Gastroesophageal sphincter (tissue), 3 donors: ENCODE measurements at regions not wholly inside any gene's neighbourhood (a gene's known extent, or its start where the extent isn't known, plus 50 kb on each side); places are given as distances from the start of the nearest gene placed in this dataset.

Source experiments
- CTCF ChIP-seq, 4 experiments: fragments of 200-600 bp in 2 of 4; fragments of 450-650 bp in 2 of 4; sonication (generic) in 1 of 4; IDR thresholded peaks; one replicate each; pipeline ENCODE4 v1.5.1; 2017 to 2019; ENCODE audit warnings: antibody characterized with exemption in 4 of 4, mild to moderate bottlenecking in 2 of 4, moderate library complexity in 2 of 4
- POLR2AphosphoS5 ChIP-seq: sonication (generic); formaldehyde crosslinking; IDR thresholded peaks from one replicate; pipeline ENCODE4 v1.6.1; 2017; ENCODE audit warnings: antibody characterized with exemption

DNA sequence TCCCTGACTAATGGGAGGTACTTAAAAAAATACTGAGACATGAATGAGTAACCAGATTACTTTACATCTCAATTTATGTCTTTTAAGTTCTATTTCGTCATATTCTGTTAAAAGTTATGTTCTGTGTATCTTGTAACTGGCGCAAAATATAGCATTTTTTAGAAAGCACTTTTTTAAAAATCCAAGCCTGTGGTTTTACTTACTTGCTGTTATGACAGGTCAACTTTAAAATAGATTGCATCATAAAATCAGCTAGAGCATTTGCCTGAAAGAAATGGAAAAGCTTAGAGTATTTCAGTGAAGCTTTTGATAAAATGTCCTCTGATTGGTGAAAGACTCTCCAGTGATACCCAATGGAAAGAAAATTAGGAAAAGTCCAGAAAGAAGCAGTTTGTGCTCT is 1892.3 kb upstream of the TENM3 start:
- no peak for TF ChIP-seq POLR2AphosphoS5
- no peak for TF ChIP-seq CTCF (IDR thresholded peaks at IDR 0.05)
